RWPE2 (cell line): ENCODE measurements at regions not wholly inside any gene's neighbourhood (a gene's known extent, or its start where the extent isn't known, plus 50 kb on each side); places are given as distances from the start of the nearest gene placed in this dataset.

Source experiments
- ATAC-seq: fragments of 200-7000 bp; cut with Tn5 transposase; 3 replicates; pipeline ENCODE4 v1.9.1; 2021; ENCODE audit warnings: low read depth
- DNase-seq: peaks from one replicate; pipeline ENCODE4 v3.0.0-alpha.2; 2020; ENCODE audit warnings: low spot score
- H3K27ac ChIP-seq: fragments of 450-650 bp; 2 replicates; pipeline ENCODE4 v1.5.1; 2017; ENCODE audit warnings: mild to moderate bottlenecking; ENCODE audit not compliant: poor library complexity, severe bottlenecking
- H3K27me3 ChIP-seq: fragments of 250-450 bp; sonication (Bioruptor Pico); 2 replicates; pipeline ENCODE4 v1.5.1; 2021; ENCODE audit warnings: mild to moderate bottlenecking, moderate library complexity; ENCODE audit not compliant: insufficient read depth, poor library complexity, severe bottlenecking
- H3K36me3 ChIP-seq: fragments of 250-450 bp; sonication (Bioruptor Pico); 2 replicates; pipeline ENCODE4 v1.5.1; 2020; ENCODE audit warnings: low read depth, mild to moderate bottlenecking, moderate library complexity
- H3K4me1 ChIP-seq: fragments of 250-450 bp; sonication (Bioruptor Pico); 2 replicates; pipeline ENCODE4 v1.5.1; 2021; ENCODE audit warnings: mild to moderate bottlenecking, moderate library complexity; ENCODE audit not compliant: insufficient read depth, poor library complexity, severe bottlenecking
- H3K4me3 ChIP-seq: fragments of 250-450 bp; sonication (Bioruptor Pico); 2 replicates; pipeline ENCODE4 v1.5.1; 2021; ENCODE audit warnings: mild to moderate bottlenecking, moderate library complexity; ENCODE audit not compliant: severe bottlenecking
- H3K9me3 ChIP-seq: fragments of 250-450 bp; sonication (Bioruptor Pico); 2 replicates; pipeline ENCODE4 v1.5.1; 2021; ENCODE audit warnings: mild to moderate bottlenecking, moderate library complexity; ENCODE audit not compliant: severe bottlenecking
- CTCF ChIP-seq: fragments of 450-650 bp; IDR thresholded peaks from one replicate; pipeline ENCODE4 v1.5.1; 2017; ENCODE audit warnings: mild to moderate bottlenecking, moderate library complexity; ENCODE audit not compliant: poor library complexity, severe bottlenecking

GRCh38 chr15:39040861-39041260 is 476.2 kb upstream of the RASGRP1 start:
- ATAC-seq (no peak), DNase-seq (no peak)
- Histone ChIP-seq H3K36me3 (no peaks in the 10 kb centered on the region), H3K27me3 (no peaks in the 10 kb centered on the region), H3K27ac (no peak overlapping the region), H3K4me3 (no peak overlapping the region), H3K4me1 (no peaks in the 10 kb centered on the region), H3K9me3 (no peaks in the 10 kb centered on the region)
- no peak for TF ChIP-seq CTCF

GRCh38 chr15:39041979-39042495 is 477.4 kb upstream of the RASGRP1 start:
- ATAC-seq, result no peak
- Histone ChIP-seq H3K27ac (no peak overlapping the region), H3K9me3 (no peaks in the 10 kb centered on the region), H3K4me3 (no peak overlapping the region), H3K4me1 (no peaks in the 10 kb centered on the region), H3K36me3 (no peaks in the 10 kb centered on the region), H3K27me3 (no peaks in the 10 kb centered on the region)
- DNase-seq, result no peak
- no peak for TF ChIP-seq CTCF

GRCh38 chr15:39051626-39052322 is 487.2 kb upstream of the RASGRP1 start:
- DNase-seq (no peak), ATAC-seq (no peak)
- no peak overlapping the region for H3K27ac ChIP-seq
- no peak for TF ChIP-seq CTCF
- no peaks in the 10 kb centered on the region for H3K4me1 ChIP-seq
- H3K4me3 ChIP-seq, result no peak overlapping the region
- H3K9me3 ChIP-seq, result peaks cover 12% of the 10 kb centered on the region
- no peaks in the 10 kb centered on the region; the same call in 1 of the 2 replicates for H3K36me3 ChIP-seq
- no peaks in the 10 kb centered on the region for H3K27me3 ChIP-seq

- H3K9me3 ChIP-seq, result peaks cover 12% of the 10 kb centered on the region
- no peaks in the 10 kb centered on the region for H3K4me1 ChIP-seq
- no peak overlapping the region for H3K4me3 ChIP-seq
- no peaks in the 10 kb centered on the region for H3K27me3 ChIP-seq
- H3K36me3 ChIP-seq, result no peaks in the 10 kb centered on the region; the same call in 1 of the 2 replicates
- TF ChIP-seq CTCF, result no peak
- no peak for DNase-seq
- ATAC-seq, result no peak
- no peak overlapping the region for H3K27ac ChIP-seq
Observed at GRCh38 chr15:39052323-39052705, 487.7 kb upstream of the RASGRP1 start.

- ATAC-seq (no peak), DNase-seq (no peak)
- no peaks in the 10 kb centered on the region for H3K27me3 ChIP-seq
- H3K27ac ChIP-seq, result no peak overlapping the region
- no peaks in the 10 kb centered on the region; the same call in 1 of the 2 replicates for H3K36me3 ChIP-seq
- no peaks in the 10 kb centered on the region for H3K4me1 ChIP-seq
- no peak for TF ChIP-seq CTCF
- H3K9me3 ChIP-seq, result peaks cover 12% of the 10 kb centered on the region
- H3K4me3 ChIP-seq, result no peak overlapping the region
Observed at GRCh38 chr15:39053480-39053879, 488.9 kb upstream of the RASGRP1 start.
